ENCODE measurements at regions not wholly inside any gene's neighbourhood (a gene's known extent, or its start where the extent isn't known, plus 50 kb on each side); places are given as distances from the start of the nearest gene placed in this dataset.

- TF ChIP-seq CTCF (IDR thresholded peaks at IDR 0.05; ENCODE audit: low read length) (no peak), EZH2 (IDR thresholded peaks at IDR 0.05; ENCODE audit: borderline replicate concordance, low read length) (no peak)
Measured at GRCh38 chr6:139547122-139547776, 172.8 kb upstream of the CITED2 start.
